Panc1 (cell line): ENCODE measurements at regions not wholly inside any gene's neighbourhood (a gene's known extent, or its start where the extent isn't known, plus 50 kb on each side); places are given as distances from the start of the nearest gene placed in this dataset.

Experiments used
- CTCF ChIP-seq: fragments of 450-650 bp; IDR thresholded peaks from 2 replicates; pipeline ENCODE4 v1.5.1; 2017; ENCODE audit warnings: mild to moderate bottlenecking
- POLR2AphosphoS5 ChIP-seq: IDR thresholded peaks from 2 replicates; pipeline ENCODE4 v1.6.1; 2012; ENCODE audit warnings: mild to moderate bottlenecking, low read depth, low read length, moderate library complexity
- TCF7L2 ChIP-seq: IDR thresholded peaks from 2 replicates; pipeline ENCODE4 v1.6.1; 2011; ENCODE audit warnings: mild to moderate bottlenecking, low read depth, low read length, inconsistent platforms
- TF ChIP-seq, protein P1 (sequence below), 2 experiments: IDR thresholded peaks; 2 replicates each; pipeline ENCODE4 v1.6.1; 2011 to 2012; ENCODE audit warnings: low read depth in 2 of 2, control low read depth in 1 of 2, low read length in 1 of 2, mild to moderate bottlenecking in 1 of 2, moderate library complexity in 1 of 2; ENCODE audit not compliant: insufficient read depth in 1 of 2

- TF ChIP-seq CTCF (no peak), POLR2AphosphoS5 (no peak), TCF7L2 (no peak)
- TF ChIP-seq, protein P1, sequence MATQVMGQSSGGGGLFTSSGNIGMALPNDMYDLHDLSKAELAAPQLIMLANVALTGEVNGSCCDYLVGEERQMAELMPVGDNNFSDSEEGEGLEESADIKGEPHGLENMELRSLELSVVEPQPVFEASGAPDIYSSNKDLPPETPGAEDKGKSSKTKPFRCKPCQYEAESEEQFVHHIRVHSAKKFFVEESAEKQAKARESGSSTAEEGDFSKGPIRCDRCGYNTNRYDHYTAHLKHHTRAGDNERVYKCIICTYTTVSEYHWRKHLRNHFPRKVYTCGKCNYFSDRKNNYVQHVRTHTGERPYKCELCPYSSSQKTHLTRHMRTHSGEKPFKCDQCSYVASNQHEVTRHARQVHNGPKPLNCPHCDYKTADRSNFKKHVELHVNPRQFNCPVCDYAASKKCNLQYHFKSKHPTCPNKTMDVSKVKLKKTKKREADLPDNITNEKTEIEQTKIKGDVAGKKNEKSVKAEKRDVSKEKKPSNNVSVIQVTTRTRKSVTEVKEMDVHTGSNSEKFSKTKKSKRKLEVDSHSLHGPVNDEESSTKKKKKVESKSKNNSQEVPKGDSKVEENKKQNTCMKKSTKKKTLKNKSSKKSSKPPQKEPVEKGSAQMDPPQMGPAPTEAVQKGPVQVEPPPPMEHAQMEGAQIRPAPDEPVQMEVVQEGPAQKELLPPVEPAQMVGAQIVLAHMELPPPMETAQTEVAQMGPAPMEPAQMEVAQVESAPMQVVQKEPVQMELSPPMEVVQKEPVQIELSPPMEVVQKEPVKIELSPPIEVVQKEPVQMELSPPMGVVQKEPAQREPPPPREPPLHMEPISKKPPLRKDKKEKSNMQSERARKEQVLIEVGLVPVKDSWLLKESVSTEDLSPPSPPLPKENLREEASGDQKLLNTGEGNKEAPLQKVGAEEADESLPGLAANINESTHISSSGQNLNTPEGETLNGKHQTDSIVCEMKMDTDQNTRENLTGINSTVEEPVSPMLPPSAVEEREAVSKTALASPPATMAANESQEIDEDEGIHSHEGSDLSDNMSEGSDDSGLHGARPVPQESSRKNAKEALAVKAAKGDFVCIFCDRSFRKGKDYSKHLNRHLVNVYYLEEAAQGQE (IDR thresholded peaks at IDR 0.05; ENCODE audit: insufficient read depth in 1 of 2, low read depth in 2 of 2, low read length in 1 of 2), result no peak
Measured at GRCh38 chr15:35170207-35170606, 85.1 kb upstream of the NANOGP8 start.
